ENCODE measurements at regions not wholly inside any gene's neighbourhood (a gene's known extent, or its start where the extent isn't known, plus 50 kb on each side); places are given as distances from the start of the nearest gene placed in this dataset.

- no peaks in the 10 kb centered on the region for H3K36me3 ChIP-seq (replicated peaks in 1 of 2; ENCODE audit: insufficient read depth in 1 of 2, low read depth in 2 of 2)
- WGBS, 2 donors: 52 to 58% methylated on average over 1 of the region's 1 CpG
- intact Hi-C loops (cut with DNase I): loop anchor here (10.0 kb wide), 1 partner anchor 208 kb away; no protein-coding TSS in a partner anchor
- no peaks in the 10 kb centered on the region for H3K27me3 ChIP-seq
- peaks cover 0 to 9% (median 0%) of the 10 kb centered on the region in 3 donors for H3K9me3 ChIP-seq
- no peak overlapping the region for H3K4me3 ChIP-seq
- no peaks in the 10 kb centered on the region for H3K4me1 ChIP-seq
- TF ChIP-seq POLR2A (IDR thresholded peaks at IDR 0.05): no peak
- TF ChIP-seq CTCF (IDR thresholded peaks at IDR 0.05): no peak
- H3K27ac ChIP-seq: no peak overlapping the region
- no peak for ATAC-seq
- no peak for DNase-seq
Observed at GRCh38 chr9:22232971-22233370, 213.7 kb upstream of the DMRTA1 start.

GRCh38 chr9:22237497-22238363 lies 208.9 kb upstream of the DMRTA1 start:
- Histone ChIP-seq H3K36me3 (replicated peaks in 1 of 2; ENCODE audit: insufficient read depth in 1 of 2, low read depth in 2 of 2) (no peaks in the 10 kb centered on the region), H3K27ac (no peak overlapping the region), H3K4me1 (no peaks in the 10 kb centered on the region), H3K4me3 (no peak overlapping the region), H3K27me3 (no peaks in the 10 kb centered on the region), H3K9me3 (no peaks in the 10 kb centered on the region)
- DNase-seq: no peak
- ATAC-seq: no peak
- intact Hi-C loops (cut with DNase I): loop anchor here (5.0 to 10.0 kb wide), 2 partner anchors 213 to 425 kb away; no protein-coding TSS in a partner anchor
- 85 to 86% methylated on average over 3 of the region's 3 CpGs for WGBS, 2 donors
- TF ChIP-seq CTCF (IDR thresholded peaks at IDR 0.05): no peak
- no peak for TF ChIP-seq POLR2A (IDR thresholded peaks at IDR 0.05)

- intact Hi-C loops (cut with DNase I): loop anchor here (5.0 to 10.0 kb wide), 2 partner anchors 214 to 427 kb away; no protein-coding TSS in a partner anchor
- no peaks in the 10 kb centered on the region for H3K9me3 ChIP-seq
- no peaks in the 10 kb centered on the region for H3K27me3 ChIP-seq
- H3K4me3 ChIP-seq: no peak overlapping the region
- peak in 5 of 7 experiments; percentile 22 to 47 (median 40) for TF ChIP-seq CTCF (IDR thresholded peaks at IDR 0.05)
- TF ChIP-seq POLR2A (IDR thresholded peaks at IDR 0.05): no peak
- no peak overlapping the region for H3K27ac ChIP-seq
- 11 to 17% methylated on average over 9 of the region's 9 CpGs for WGBS, 2 donors
- DNase-seq (peak in 1 of 4 donors; percentile 23), ATAC-seq (peak; percentile 53)
- H3K36me3 ChIP-seq (replicated peaks in 1 of 2; ENCODE audit: insufficient read depth in 1 of 2, low read depth in 2 of 2): no peaks in the 10 kb centered on the region
- no peaks in the 10 kb centered on the region for H3K4me1 ChIP-seq
Observed at GRCh38 chr9:22238809-22239684, 207.6 kb upstream of the DMRTA1 start.

GRCh38 chr9:22240619-22241018 lies 206.0 kb upstream of the DMRTA1 start:
- Histone ChIP-seq H3K27ac (no peak overlapping the region), H3K4me3 (no peak overlapping the region), H3K36me3 (replicated peaks in 1 of 2; ENCODE audit: insufficient read depth in 1 of 2, low read depth in 2 of 2) (no peaks in the 10 kb centered on the region), H3K27me3 (no peaks in the 10 kb centered on the region), H3K9me3 (no peaks in the 10 kb centered on the region), H3K4me1 (no peaks in the 10 kb centered on the region)
- DNase-seq (no peak), ATAC-seq (no peak)
- TF ChIP-seq CTCF (IDR thresholded peaks at IDR 0.05) (no peak), POLR2A (IDR thresholded peaks at IDR 0.05) (no peak)
- 45 to 46% methylated on average over 1 of the region's 1 CpG for WGBS, 2 donors
- intact Hi-C loops (cut with DNase I): loop anchor here (10.0 kb wide), 1 partner anchor 214 kb away; no protein-coding TSS in a partner anchor

All from body of pancreas (tissue), 4 donors.